ENCODE measurements at regions not wholly inside any gene's neighbourhood (a gene's known extent, or its start where the extent isn't known, plus 50 kb on each side); places are given as distances from the start of the nearest gene placed in this dataset.
A peak's percentile ranks its signal among the peaks of the same experiment; 100 is the strongest.
"Not testable (repeated sequence)": the region's sequence is repeated elsewhere in the genome, so short reads cannot be mapped to it uniquely, and the experiment has no call there.

- DNase-seq: peak; percentile 75 to 85
These were observed 175.1 kb downstream of the SEPTIN7 start for GRCh38 chr7:35975851-35976454.

GRCh38 chr7:35978816-35979640 is 174.0 kb upstream of the EEPD1 start:
- not testable (repeated sequence) for DNase-seq

GRCh38 chr7:35982600-35982999 is 170.5 kb upstream of the EEPD1 start:
- DNase-seq: no peak

- no peak for DNase-seq
These were observed 169.4 kb upstream of the EEPD1 start for GRCh38 chr7:35983626-35984025.

- peak; percentile 80 to 82 for DNase-seq
These were observed 167.8 kb upstream of the EEPD1 start for GRCh38 chr7:35985126-35985754.

- no peak for DNase-seq
These were observed 166.0 kb upstream of the EEPD1 start for GRCh38 chr7:35987016-35987415.

- no peak for DNase-seq
These were observed 164.9 kb upstream of the EEPD1 start for GRCh38 chr7:35988105-35988504.

- DNase-seq: no peak
These were observed 164.2 kb upstream of the EEPD1 start for GRCh38 chr7:35988818-35989217.

GRCh38 chr7:35991511-35992232 is 161.4 kb upstream of the EEPD1 start:
- DNase-seq: no peak

- DNase-seq: no peak
These were observed 160.6 kb upstream of the EEPD1 start for GRCh38 chr7:35992436-35992835.

- no peak for DNase-seq
These were observed 159.9 kb upstream of the EEPD1 start for GRCh38 chr7:35993113-35993512.

GRCh38 chr7:35993676-35994606 is 159.1 kb upstream of the EEPD1 start:
- DNase-seq: no peak

GRCh38 chr7:35995334-35995733 is 157.7 kb upstream of the EEPD1 start:
- no peak for DNase-seq

GRCh38 chr7:35998481-35998880 is 154.6 kb upstream of the EEPD1 start:
- DNase-seq: no peak

- no peak for DNase-seq
These were observed 151.5 kb upstream of the EEPD1 start for GRCh38 chr7:36001546-36001945.

- DNase-seq: peak in 1 of 2 experiments; percentile 23
These were observed 150.2 kb upstream of the EEPD1 start for GRCh38 chr7:36002900-36003299.

- DNase-seq: no peak
These were observed 149.7 kb upstream of the EEPD1 start for GRCh38 chr7:36003343-36003742.

- no peak for DNase-seq
These were observed 147.8 kb upstream of the EEPD1 start for GRCh38 chr7:36005293-36005692.

- DNase-seq: no peak
These were observed 147.2 kb upstream of the EEPD1 start for GRCh38 chr7:36005876-36006275.

GRCh38 chr7:36006636-36007229 is 146.3 kb upstream of the EEPD1 start:
- no peak for DNase-seq

GRCh38 chr7:36010656-36011587 is 142.1 kb upstream of the EEPD1 start:
- DNase-seq: no peak
